Neural crest cell (in vitro differentiated cells): ENCODE measurements at regions not wholly inside any gene's neighbourhood (a gene's known extent, or its start where the extent isn't known, plus 50 kb on each side); places are given as distances from the start of the nearest gene placed in this dataset.

ENCODE experiments used
- DNase-seq: peaks from one replicate; pipeline ENCODE4 v3.0.0; 2021; ENCODE audit warnings: low read depth, mixed read lengths, low spot score
- H3K27ac Mint-ChIP-seq: one replicate; pipeline ENCODE4 v1.8.0; 2021; ENCODE audit warnings: mild to moderate bottlenecking, mixed read lengths; ENCODE audit not compliant: unreplicated experiment
- H3K27me3 Mint-ChIP-seq: 2 replicates; pipeline ENCODE4 v1.8.0; 2021; ENCODE audit warnings: low read depth, mild to moderate bottlenecking, mixed read lengths
- H3K36me3 Mint-ChIP-seq: 2 replicates; pipeline ENCODE4 v1.8.0; 2021; ENCODE audit warnings: low read depth, mild to moderate bottlenecking, mixed read lengths
- H3K4me1 Mint-ChIP-seq: 2 replicates; pipeline ENCODE4 v1.8.0; 2021; ENCODE audit warnings: mixed read lengths
- H3K4me3 Mint-ChIP-seq: one replicate; pipeline ENCODE4 v1.8.0; 2021; ENCODE audit warnings: mild to moderate bottlenecking, mixed read lengths
- H3K9me3 Mint-ChIP-seq: 2 replicates; pipeline ENCODE4 v1.8.0; 2021; ENCODE audit warnings: mixed read lengths
- TF ChIP-seq, protein P1 (sequence below): fragments of 200-600 bp; sonication (generic); conservative IDR thresholded peaks from 2 replicates; pipeline ENCODE4 v1.5.0; 2021; ENCODE audit warnings: antibody characterized with exemption, mild to moderate bottlenecking

DNA sequence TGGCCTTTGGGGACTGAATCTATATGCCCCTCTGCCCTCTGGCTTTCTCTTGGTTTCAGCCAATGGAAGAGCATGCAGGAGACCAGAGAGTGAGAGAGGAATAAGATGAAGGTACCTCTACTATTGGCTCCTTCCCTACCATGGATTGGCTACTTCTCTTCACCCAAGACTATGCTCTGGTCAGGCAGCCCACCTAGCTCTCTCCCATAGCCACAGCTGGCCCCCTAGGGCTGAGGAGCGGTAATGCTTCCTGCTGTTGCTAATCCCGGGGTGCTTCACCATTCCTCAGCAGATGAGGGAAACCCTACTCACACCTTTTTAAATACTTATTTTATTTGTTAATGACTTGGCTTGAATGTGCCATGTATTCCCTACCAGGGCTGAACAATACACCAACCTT is 142.4 kb downstream of the MREG start:
- H3K27ac Mint-ChIP-seq, result no peak overlapping the region
- peaks cover 6% of the 10 kb centered on the region for H3K4me1 Mint-ChIP-seq
- TF ChIP-seq, protein P1, sequence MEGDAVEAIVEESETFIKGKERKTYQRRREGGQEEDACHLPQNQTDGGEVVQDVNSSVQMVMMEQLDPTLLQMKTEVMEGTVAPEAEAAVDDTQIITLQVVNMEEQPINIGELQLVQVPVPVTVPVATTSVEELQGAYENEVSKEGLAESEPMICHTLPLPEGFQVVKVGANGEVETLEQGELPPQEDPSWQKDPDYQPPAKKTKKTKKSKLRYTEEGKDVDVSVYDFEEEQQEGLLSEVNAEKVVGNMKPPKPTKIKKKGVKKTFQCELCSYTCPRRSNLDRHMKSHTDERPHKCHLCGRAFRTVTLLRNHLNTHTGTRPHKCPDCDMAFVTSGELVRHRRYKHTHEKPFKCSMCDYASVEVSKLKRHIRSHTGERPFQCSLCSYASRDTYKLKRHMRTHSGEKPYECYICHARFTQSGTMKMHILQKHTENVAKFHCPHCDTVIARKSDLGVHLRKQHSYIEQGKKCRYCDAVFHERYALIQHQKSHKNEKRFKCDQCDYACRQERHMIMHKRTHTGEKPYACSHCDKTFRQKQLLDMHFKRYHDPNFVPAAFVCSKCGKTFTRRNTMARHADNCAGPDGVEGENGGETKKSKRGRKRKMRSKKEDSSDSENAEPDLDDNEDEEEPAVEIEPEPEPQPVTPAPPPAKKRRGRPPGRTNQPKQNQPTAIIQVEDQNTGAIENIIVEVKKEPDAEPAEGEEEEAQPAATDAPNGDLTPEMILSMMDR, result peak; percentile 46
- peak; percentile 6 for DNase-seq
- H3K4me3 Mint-ChIP-seq, result no peak overlapping the region
- H3K9me3 Mint-ChIP-seq, result peaks cover 8% of the 10 kb centered on the region
- no peaks in the 10 kb centered on the region for H3K27me3 Mint-ChIP-seq
- peaks cover 2% of the 10 kb centered on the region for H3K36me3 Mint-ChIP-seq

DNA sequence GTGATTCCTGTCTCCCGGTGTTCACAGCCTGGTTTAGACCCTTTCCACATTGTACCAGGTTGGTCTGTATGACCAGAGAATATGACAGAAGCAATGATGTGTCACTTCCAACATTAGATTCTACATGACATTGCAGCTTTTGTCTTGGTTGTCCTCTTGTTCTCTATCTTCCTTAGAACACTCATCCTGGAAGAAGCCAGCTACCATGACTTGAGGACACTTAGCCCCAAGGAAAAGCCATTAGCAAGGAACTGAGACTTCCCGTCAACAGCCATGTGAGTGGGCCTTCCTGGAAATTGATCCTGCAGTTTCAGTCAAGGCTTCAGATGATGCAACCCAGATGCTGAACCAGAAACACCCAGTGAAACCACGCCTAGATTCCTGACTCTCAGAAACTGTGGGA is 143.3 kb downstream of the MREG start:
- DNase-seq, result no peak
- Mint-ChIP-seq H3K27ac (no peak overlapping the region), H3K27me3 (no peaks in the 10 kb centered on the region), H3K36me3 (peaks cover 2% of the 10 kb centered on the region), H3K4me1 (peaks cover 6% of the 10 kb centered on the region), H3K4me3 (no peak overlapping the region), H3K9me3 (peaks cover 8% of the 10 kb centered on the region)
- TF ChIP-seq, protein P1, result no peak

DNA sequence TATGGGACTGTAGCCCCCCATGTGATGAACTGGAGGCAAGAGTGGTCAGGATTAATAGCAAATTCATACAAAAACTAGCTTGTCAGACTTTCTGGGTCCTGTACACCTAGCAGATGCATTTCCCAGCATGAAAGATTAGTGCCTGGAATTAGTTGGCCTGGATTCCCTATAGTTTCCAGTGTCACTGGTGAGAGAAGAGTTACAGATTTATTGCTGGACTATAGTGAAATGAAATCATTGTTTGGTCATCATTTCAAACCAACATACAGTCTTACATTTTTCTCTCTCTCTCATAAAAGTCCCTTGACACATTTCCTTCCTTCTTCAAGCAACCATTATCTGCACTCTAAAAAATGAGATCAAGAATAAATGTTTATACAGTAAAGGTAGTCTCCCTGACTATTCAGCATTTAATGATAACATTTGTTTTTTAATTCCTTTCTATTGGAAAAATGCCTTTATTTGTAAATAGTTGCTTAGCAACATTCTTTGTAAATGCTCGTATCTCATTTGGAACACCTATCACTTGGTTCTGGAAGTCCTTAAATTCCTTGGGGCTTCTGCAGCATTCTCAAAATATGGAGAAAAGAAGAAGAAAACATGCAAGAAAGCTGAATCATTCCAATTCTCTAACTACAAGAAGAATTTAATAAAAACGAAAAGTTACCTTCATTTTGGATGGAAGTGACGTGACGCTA is 144.4 kb downstream of the MREG start:
- Mint-ChIP-seq H3K9me3 (peaks cover 5% of the 10 kb centered on the region), H3K27ac (no peak overlapping the region), H3K36me3 (peaks cover 2% of the 10 kb centered on the region), H3K27me3 (no peaks in the 10 kb centered on the region), H3K4me3 (no peak overlapping the region), H3K4me1 (peaks cover 6% of the 10 kb centered on the region)
- DNase-seq, result no peak
- TF ChIP-seq, protein P1, result no peak

DNA sequence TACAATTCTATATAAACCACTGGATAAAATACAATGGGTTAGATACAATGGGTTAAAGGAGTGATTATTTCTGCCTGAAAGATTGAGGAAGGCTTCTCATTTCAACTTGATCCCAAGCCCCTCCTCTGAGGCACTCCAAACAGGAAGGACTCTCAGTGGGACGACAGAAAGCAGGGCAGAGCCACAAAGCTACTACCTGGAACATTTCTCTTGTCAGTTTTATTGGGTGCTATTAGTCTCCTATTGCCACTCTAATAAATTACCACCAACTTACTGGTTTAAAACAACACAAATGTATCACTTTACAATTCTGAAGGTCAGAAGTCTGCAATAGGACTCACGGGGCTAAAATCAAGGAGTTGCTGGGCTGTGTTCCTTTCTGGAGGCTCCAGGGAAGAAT is 146.7 kb downstream of the MREG start:
- no peak for DNase-seq
- peaks cover 6% of the 10 kb centered on the region for H3K4me1 Mint-ChIP-seq
- TF ChIP-seq, protein P1, result no peak
- H3K9me3 Mint-ChIP-seq, result peaks cover 5% of the 10 kb centered on the region
- H3K36me3 Mint-ChIP-seq, result peaks cover 2% of the 10 kb centered on the region
- no peak overlapping the region for H3K27ac Mint-ChIP-seq
- H3K27me3 Mint-ChIP-seq, result no peaks in the 10 kb centered on the region
- no peak overlapping the region for H3K4me3 Mint-ChIP-seq

DNA sequence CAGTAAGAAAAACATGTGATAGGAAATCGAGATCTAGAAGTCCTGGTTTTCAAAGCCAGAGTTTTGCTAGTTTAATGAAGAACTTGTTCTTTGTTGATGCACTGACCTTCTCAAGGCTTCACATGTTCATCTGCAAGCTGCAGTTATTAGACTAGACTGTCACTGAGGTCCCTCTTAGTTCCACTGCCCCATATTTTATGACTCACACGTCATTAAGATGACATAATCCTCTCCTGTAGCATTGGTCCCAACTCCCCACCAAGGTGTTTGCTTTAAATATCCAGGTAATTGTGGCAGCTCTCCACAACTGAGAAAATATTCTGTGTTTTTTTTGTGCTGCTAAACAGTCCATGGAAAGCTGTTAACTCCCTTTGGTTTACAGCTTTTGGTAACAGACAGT is 149.7 kb downstream of the MREG start:
- no peak overlapping the region for H3K27ac Mint-ChIP-seq
- TF ChIP-seq, protein P1, result no peak

More for the DNA sequence above, 149.7 kb downstream of the MREG start:
- Mint-ChIP-seq H3K27me3 (no peaks in the 10 kb centered on the region), H3K36me3 (peaks cover 2% of the 10 kb centered on the region), H3K4me3 (no peak overlapping the region), H3K4me1 (peaks cover 6% of the 10 kb centered on the region), H3K9me3 (peaks cover 7% of the 10 kb centered on the region)
- DNase-seq, result no peak
